EH (cell line): ENCODE measurements at regions not wholly inside any gene's neighbourhood (a gene's known extent, or its start where the extent isn't known, plus 50 kb on each side); places are given as distances from the start of the nearest gene placed in this dataset.
"Not testable (repeated sequence)": the region's sequence is repeated elsewhere in the genome, so short reads cannot be mapped to it uniquely, and the experiment has no call there.

Experiments
- DNase-seq: peaks from one replicate; pipeline ENCODE4 v3.0.0-alpha.2; 2015; ENCODE audit warnings: low read depth

GRCh38 chr5:68803881-68804319 is 289.9 kb upstream of the SLC30A5 start:
- DNase-seq, result no peak

GRCh38 chr5:68804343-68804742 is 289.5 kb upstream of the SLC30A5 start:
- DNase-seq, result no peak

- no peak for DNase-seq
These were observed 288.4 kb upstream of the SLC30A5 start for GRCh38 chr5:68805444-68805843.

GRCh38 chr5:68817632-68818031 is 276.2 kb upstream of the SLC30A5 start:
- no peak for DNase-seq

- DNase-seq, result peak; percentile 33
These were observed 275.6 kb upstream of the SLC30A5 start for GRCh38 chr5:68818057-68818695.

GRCh38 chr5:68818870-68819269 is 274.9 kb upstream of the SLC30A5 start:
- no peak for DNase-seq

GRCh38 chr5:68821056-68821455 is 272.8 kb upstream of the SLC30A5 start:
- DNase-seq, result no peak

GRCh38 chr5:68822796-68823195 is 271.0 kb upstream of the SLC30A5 start:
- DNase-seq, result peak; percentile 1

GRCh38 chr5:68823301-68823700 is 270.5 kb upstream of the SLC30A5 start:
- no peak for DNase-seq

GRCh38 chr5:68830377-68830898 is 263.4 kb upstream of the SLC30A5 start:
- DNase-seq, result no peak

- DNase-seq, result peak; percentile 28
These were observed 259.3 kb upstream of the SLC30A5 start for GRCh38 chr5:68834491-68834981.

GRCh38 chr5:68838157-68838718 is 255.6 kb upstream of the SLC30A5 start:
- DNase-seq, result no peak

- peak; percentile 25 for DNase-seq
These were observed 254.7 kb upstream of the SLC30A5 start for GRCh38 chr5:68839019-68839552.

GRCh38 chr5:68843624-68844364 is 250.0 kb upstream of the SLC30A5 start:
- peak; percentile 19 for DNase-seq

- DNase-seq, result peak; percentile 17
These were observed 248.7 kb upstream of the SLC30A5 start for GRCh38 chr5:68845131-68845530.

- DNase-seq, result no peak
These were observed 247.0 kb upstream of the SLC30A5 start for GRCh38 chr5:68846828-68847227.

- DNase-seq, result peak; percentile 73
These were observed 245.7 kb upstream of the SLC30A5 start for GRCh38 chr5:68848091-68848490.

GRCh38 chr5:68849103-68849502 is 244.7 kb upstream of the SLC30A5 start:
- no peak for DNase-seq

GRCh38 chr5:68849906-68850305 is 243.9 kb upstream of the SLC30A5 start:
- DNase-seq, result no peak

GRCh38 chr5:68861099-68861498 is 232.7 kb upstream of the SLC30A5 start:
- no peak for DNase-seq

- DNase-seq, result no peak
These were observed 231.3 kb upstream of the SLC30A5 start for GRCh38 chr5:68862560-68862959.

- not testable (repeated sequence) for DNase-seq
These were observed 228.6 kb upstream of the SLC30A5 start for GRCh38 chr5:68865192-68865591.
